Common myeloid progenitor, CD34-positive (primary cell): ENCODE measurements at regions not wholly inside any gene's neighbourhood (a gene's known extent, or its start where the extent isn't known, plus 50 kb on each side); places are given as distances from the start of the nearest gene placed in this dataset.

Experiments
- CTCF ChIA-PET: fragments of 350-600 bp; sonication (Branson Sonifier 250); formaldehyde crosslinking; loops from one replicate; lab custom pipeline; 2021; ENCODE audit warnings: antibody characterized with exemption; lab: Charles Lee
- POLR2A ChIA-PET: fragments of 350-600 bp; sonication (Branson Sonifier 250); formaldehyde crosslinking; loops from one replicate; lab custom pipeline; 2021; ENCODE audit warnings: antibody characterized with exemption; lab: Charles Lee
- DNase-seq, 3 donors: peaks; one replicate each; pipeline versions ENCODE4 v3.0.0 to v3.0.0-alpha.2; 2013
- H3K27ac ChIP-seq, 2 experiments: 1 replicate in 1 of 2; 2 replicates in 1 of 2; pipeline ENCODE4 v1.7.0; 2013; ENCODE audit warnings: inconsistent platforms in 2 of 2, low read length in 2 of 2, mild to moderate bottlenecking in 2 of 2, low read depth in 1 of 2, moderate library complexity in 1 of 2; ENCODE audit not compliant: severe bottlenecking in 2 of 2, insufficient read depth in 1 of 2, poor library complexity in 1 of 2
- H3K27me3 ChIP-seq, 5 experiments: replicated peaks in 2 of 5; 1 replicate in 3 of 5; 2 replicates in 2 of 5; pipeline versions ENCODE4 v1.6.1 to v1.7.0; 2013; ENCODE audit warnings: low read length in 4 of 5, mild to moderate bottlenecking in 2 of 5, moderate library complexity in 2 of 5, inconsistent platforms in 1 of 5; ENCODE audit not compliant: insufficient read depth in 5 of 5, control insufficient read depth in 4 of 5
- H3K36me3 ChIP-seq, 4 experiments: 1 replicate in 2 of 4; 2 replicates in 2 of 4; pipeline versions ENCODE4 v1.6.1 to v1.7.0; 2013; ENCODE audit warnings: low read length in 3 of 4, control low read depth in 1 of 4, mild to moderate bottlenecking in 1 of 4; ENCODE audit not compliant: control insufficient read depth in 4 of 4, insufficient read depth in 4 of 4
- H3K4me1 ChIP-seq, 4 experiments: 1 replicate in 3 of 4; 2 replicates in 1 of 4; pipeline versions ENCODE4 v1.6.1 to v1.7.1; 2013; ENCODE audit warnings: low read length in 3 of 4, mild to moderate bottlenecking in 3 of 4, control low read depth in 1 of 4, inconsistent platforms in 1 of 4, moderate library complexity in 1 of 4; ENCODE audit not compliant: control insufficient read depth in 4 of 4, insufficient read depth in 4 of 4; ENCODE audit errors: control extremely low read depth in 1 of 4
- H3K4me3 ChIP-seq, 7 experiments: 1 replicate in 4 of 7; 2 replicates in 3 of 7; pipeline versions ENCODE4 v1.5.1 to v1.7.0; 2013; ENCODE audit warnings: mild to moderate bottlenecking in 7 of 7, low read length in 6 of 7, moderate library complexity in 6 of 7, inconsistent platforms in 2 of 7, low read depth in 2 of 7, control low read depth in 1 of 7; ENCODE audit not compliant: insufficient read depth in 4 of 7, control insufficient read depth in 1 of 7; ENCODE audit errors: extremely low read depth in 1 of 7
- H3K9me3 ChIP-seq, 5 experiments: 1 replicate in 4 of 5; 2 replicates in 1 of 5; pipeline versions ENCODE4 v1.6.1 to v1.7.1; 2013; ENCODE audit warnings: low read length in 4 of 5, mild to moderate bottlenecking in 2 of 5, inconsistent platforms in 1 of 5, low read depth in 1 of 5, moderate library complexity in 1 of 5; ENCODE audit not compliant: control insufficient read depth in 4 of 5, insufficient read depth in 2 of 5; ENCODE audit errors: control extremely low read depth in 1 of 5
- WGBS: methylation state at CpG from one replicate; pipeline ENCODE4 v1.1.5; 2013; ENCODE audit not compliant: insufficient coverage; 5-methylcytosine and 5-hydroxymethylcytosine counted together

DNA sequence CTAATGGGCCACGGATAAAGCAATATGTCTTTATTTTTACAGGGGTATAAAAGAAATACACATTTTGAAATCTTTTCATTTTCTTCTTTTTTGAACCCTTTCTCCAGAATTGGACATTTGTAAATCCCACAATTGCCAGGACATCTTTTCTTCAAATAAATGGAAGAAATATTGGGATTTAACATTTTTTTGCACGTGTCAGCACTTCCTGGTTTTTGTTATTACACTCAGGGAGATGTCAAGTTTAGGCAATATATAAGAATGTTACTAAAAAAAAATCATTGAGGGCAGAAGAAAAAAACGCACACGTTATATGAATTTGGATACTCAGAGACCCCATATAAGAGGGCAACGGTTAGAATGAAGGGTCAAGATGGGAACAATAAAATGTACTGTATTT is 78.3 kb upstream of the TMCO5A start:
- no peak overlapping the region for H3K27ac ChIP-seq
- H3K4me1 ChIP-seq, result no peaks in the 10 kb centered on the region
- no peaks in the 10 kb centered on the region for H3K36me3 ChIP-seq
- WGBS, result 80% methylated on average over 1 of the region's 5 CpGs
- H3K4me3 ChIP-seq, result no peak overlapping the region
- DNase-seq, result no peak
- no peaks in the 10 kb centered on the region for H3K9me3 ChIP-seq
- CTCF ChIA-PET, result no interaction called here
- H3K27me3 ChIP-seq, result peaks cover 0 to 2% (median 0%) of the 10 kb centered on the region in 5 experiments
- POLR2A ChIA-PET, result no interaction called here

DNA sequence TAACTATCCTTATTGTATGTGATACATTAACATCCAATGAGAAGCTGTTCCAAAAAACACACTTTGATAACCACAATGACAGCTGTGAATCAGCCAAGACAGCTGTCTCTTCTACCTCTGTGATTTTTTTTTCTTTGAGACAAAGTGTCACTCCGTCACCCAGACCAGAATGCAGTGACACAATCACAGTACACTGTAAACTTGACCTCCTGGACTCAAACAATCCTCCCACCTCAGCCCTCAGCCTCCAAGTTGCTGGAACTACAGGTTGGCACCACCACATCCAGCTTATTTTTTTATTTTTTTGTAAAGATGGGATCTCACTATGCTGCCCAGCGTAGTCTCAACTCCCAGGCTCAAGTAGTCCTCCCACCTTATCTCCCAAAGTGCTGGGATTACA is 73.5 kb upstream of the TMCO5A start:
- DNase-seq, result no peak
- Histone ChIP-seq H3K27ac (no peak overlapping the region), H3K9me3 (peaks cover 0 to 2% (median 0%) of the 10 kb centered on the region in 5 experiments), H3K4me3 (no peak overlapping the region), H3K27me3 (peaks cover 0 to 2% (median 0%) of the 10 kb centered on the region in 5 experiments), H3K4me1 (no peaks in the 10 kb centered on the region), H3K36me3 (no peaks in the 10 kb centered on the region)
- WGBS, result 100% methylated on average over 1 of the region's 2 CpGs
- CTCF ChIA-PET, result no interaction called here
- POLR2A ChIA-PET, result no interaction called here

DNA sequence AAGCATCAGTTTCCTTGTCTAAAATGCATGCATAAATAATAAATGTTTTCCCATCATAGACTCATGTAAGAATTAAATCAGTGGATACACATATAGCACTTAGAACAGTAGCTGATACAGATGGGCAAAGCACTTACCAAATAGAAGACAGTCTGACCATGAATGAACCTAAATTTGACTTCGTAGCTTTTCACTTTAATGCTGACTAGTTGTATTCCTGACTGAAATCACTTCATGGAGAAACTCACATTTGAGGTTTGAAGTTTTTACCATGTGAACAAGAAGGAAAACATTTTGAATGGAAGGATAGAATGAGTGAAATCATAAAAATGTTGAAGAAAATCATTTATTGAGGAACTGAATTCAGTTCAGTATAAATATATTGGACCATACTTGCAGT is 68.8 kb upstream of the TMCO5A start:
- H3K27me3 ChIP-seq, result peaks cover 0 to 2% (median 0%) of the 10 kb centered on the region in 5 experiments
- peaks cover 0 to 2% (median 0%) of the 10 kb centered on the region in 5 experiments for H3K9me3 ChIP-seq
- DNase-seq, result no peak
- H3K4me3 ChIP-seq, result no peak overlapping the region
- H3K4me1 ChIP-seq, result no peaks in the 10 kb centered on the region
- POLR2A ChIA-PET, result no interaction called here
- H3K27ac ChIP-seq, result no peak overlapping the region
- CTCF ChIA-PET, result interaction anchor here (1.3 kb wide), 1 partner anchor 14 kb away, joined by 4 read pairs; no protein-coding TSS in a partner anchor
- H3K36me3 ChIP-seq, result no peaks in the 10 kb centered on the region
- WGBS, result 100% methylated on average over 1 of the region's 1 CpG

DNA sequence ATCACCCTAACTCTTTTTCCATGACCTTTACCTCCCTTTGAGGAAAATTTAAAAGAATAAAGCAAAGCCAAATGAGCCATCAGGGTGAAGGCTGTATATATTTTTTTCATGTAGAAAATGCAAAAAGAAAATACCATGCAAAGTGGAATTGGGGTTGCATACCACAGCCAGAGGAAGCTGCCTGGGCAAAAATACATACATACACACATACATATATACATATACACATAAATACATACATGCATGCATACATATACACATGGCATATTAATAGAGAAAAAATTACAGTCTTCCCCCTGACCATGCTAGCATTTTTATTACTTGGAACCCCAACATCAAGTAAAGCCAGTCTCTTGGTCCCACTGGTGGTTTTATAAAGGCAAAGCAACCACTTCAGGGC is 63.7 kb upstream of the TMCO5A start:
- Histone ChIP-seq H3K4me1 (no peaks in the 10 kb centered on the region), H3K27me3 (no peaks in the 10 kb centered on the region), H3K27ac (no peak overlapping the region), H3K4me3 (no peak overlapping the region), H3K9me3 (no peaks in the 10 kb centered on the region), H3K36me3 (no peaks in the 10 kb centered on the region)
- ChIA-PET POLR2A (no interaction called here), CTCF (interaction anchor here (1.8 kb wide), 1 partner anchor 10 kb away, joined by 6 read pairs; no protein-coding TSS in a partner anchor)
- DNase-seq, result no peak

DNA sequence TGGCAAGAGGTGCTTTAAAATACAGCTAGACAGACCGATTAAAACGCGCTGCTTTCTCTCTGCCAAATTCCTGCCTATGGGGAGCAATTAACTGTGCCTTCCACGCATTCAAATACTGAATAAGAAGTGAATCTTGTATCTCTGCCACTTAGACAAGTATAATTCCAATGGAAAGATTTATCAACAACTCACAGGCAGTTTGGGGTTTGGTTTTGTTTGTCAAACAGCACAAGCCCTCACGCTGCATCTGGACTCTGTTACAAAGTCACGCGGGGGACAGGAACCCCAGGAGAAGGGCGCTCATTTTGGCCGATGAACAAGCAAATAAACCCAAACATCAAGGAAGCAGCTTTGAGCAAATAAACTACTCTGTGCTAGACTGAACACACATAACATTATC is 61.8 kb upstream of the TMCO5A start:
- ChIA-PET CTCF (interaction anchor here (1.9 kb wide), 1 partner anchor 8 kb away, joined by 10 read pairs; no protein-coding TSS in a partner anchor), POLR2A (no interaction called here)
- no peaks in the 10 kb centered on the region for H3K4me1 ChIP-seq
- H3K4me3 ChIP-seq, result no peak overlapping the region
- no peaks in the 10 kb centered on the region for H3K36me3 ChIP-seq
- H3K27ac ChIP-seq, result no peak overlapping the region
- 100% methylated on average over 6 of the region's 9 CpGs for WGBS
- peak in 1 of 3 donors; percentile 4 for DNase-seq
- no peaks in the 10 kb centered on the region for H3K27me3 ChIP-seq
- H3K9me3 ChIP-seq, result no peaks in the 10 kb centered on the region

DNA sequence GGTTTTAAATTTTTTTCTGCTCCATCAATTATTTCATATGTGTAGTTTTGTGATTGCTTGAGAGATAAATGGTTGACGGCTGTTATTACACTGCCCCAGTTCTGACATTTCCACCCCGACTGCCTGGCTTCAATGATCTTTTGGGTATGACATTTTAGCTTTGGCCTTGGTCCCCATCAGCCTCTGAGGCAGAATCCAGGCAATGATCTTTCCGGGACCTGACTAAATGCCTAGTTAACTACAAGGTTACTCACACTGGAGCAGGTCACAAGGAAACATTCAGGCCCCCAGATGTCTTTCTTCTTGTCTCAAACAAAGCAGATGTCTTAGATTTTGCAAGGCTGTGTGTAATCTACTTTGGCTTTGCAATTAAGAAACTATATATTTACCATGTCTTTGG is 61.1 kb upstream of the TMCO5A start:
- no peak for DNase-seq
- Histone ChIP-seq H3K27ac (no peak overlapping the region), H3K4me1 (no peaks in the 10 kb centered on the region), H3K36me3 (no peaks in the 10 kb centered on the region), H3K4me3 (no peak overlapping the region), H3K9me3 (no peaks in the 10 kb centered on the region), H3K27me3 (no peaks in the 10 kb centered on the region)
- POLR2A ChIA-PET, result no interaction called here
- CTCF ChIA-PET, result interaction anchor here (1.9 kb wide), 1 partner anchor 8 kb away, joined by 10 read pairs; no protein-coding TSS in a partner anchor
- 100% methylated on average over 2 of the region's 3 CpGs for WGBS

GRCh38 chr15:37876900-37877299 is 57.5 kb upstream of the TMCO5A start:
- POLR2A ChIA-PET, result no interaction called here
- Histone ChIP-seq H3K4me3 (no peak overlapping the region), H3K4me1 (peaks cover 0 to 5% (median 0%) of the 10 kb centered on the region in 4 experiments), H3K27ac (no peak overlapping the region), H3K27me3 (no peaks in the 10 kb centered on the region), H3K9me3 (no peaks in the 10 kb centered on the region), H3K36me3 (no peaks in the 10 kb centered on the region)
- DNase-seq, result no peak
- 96% methylated on average over 3 of the region's 3 CpGs for WGBS
- CTCF ChIA-PET, result no interaction called here
